ENCODE measurements at regions not wholly inside any gene's neighbourhood (a gene's known extent, or its start where the extent isn't known, plus 50 kb on each side); places are given as distances from the start of the nearest gene placed in this dataset.
"Not testable (repeated sequence)": the region's sequence is repeated elsewhere in the genome, so short reads cannot be mapped to it uniquely, and the experiment has no call there.

GRCh38 chr14:87368751-87369150 lies 624.2 kb downstream of the GALC start:
- H3K4me1 ChIP-seq: no peaks in the 10 kb centered on the region
- DNase-seq: no peak
- no peak overlapping the region for H3K4me3 ChIP-seq (replicated peaks in 1 of 3)
- 69 to 71% methylated on average over 2 of the region's 2 CpGs for WGBS, 2 donors
- TF ChIP-seq POLR2A (IDR thresholded peaks at IDR 0.05): no peak
- TF ChIP-seq, protein P1, sequence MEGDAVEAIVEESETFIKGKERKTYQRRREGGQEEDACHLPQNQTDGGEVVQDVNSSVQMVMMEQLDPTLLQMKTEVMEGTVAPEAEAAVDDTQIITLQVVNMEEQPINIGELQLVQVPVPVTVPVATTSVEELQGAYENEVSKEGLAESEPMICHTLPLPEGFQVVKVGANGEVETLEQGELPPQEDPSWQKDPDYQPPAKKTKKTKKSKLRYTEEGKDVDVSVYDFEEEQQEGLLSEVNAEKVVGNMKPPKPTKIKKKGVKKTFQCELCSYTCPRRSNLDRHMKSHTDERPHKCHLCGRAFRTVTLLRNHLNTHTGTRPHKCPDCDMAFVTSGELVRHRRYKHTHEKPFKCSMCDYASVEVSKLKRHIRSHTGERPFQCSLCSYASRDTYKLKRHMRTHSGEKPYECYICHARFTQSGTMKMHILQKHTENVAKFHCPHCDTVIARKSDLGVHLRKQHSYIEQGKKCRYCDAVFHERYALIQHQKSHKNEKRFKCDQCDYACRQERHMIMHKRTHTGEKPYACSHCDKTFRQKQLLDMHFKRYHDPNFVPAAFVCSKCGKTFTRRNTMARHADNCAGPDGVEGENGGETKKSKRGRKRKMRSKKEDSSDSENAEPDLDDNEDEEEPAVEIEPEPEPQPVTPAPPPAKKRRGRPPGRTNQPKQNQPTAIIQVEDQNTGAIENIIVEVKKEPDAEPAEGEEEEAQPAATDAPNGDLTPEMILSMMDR (IDR thresholded peaks at IDR 0.05): no peak
- H3K27ac ChIP-seq: no peak overlapping the region
- intact Hi-C loops (cut with DNase I): no loop called here
- H3K9me3 ChIP-seq: no peaks in the 10 kb centered on the region
- H3K36me3 ChIP-seq: no peaks in the 10 kb centered on the region
- no peaks in the 10 kb centered on the region for H3K27me3 ChIP-seq

DNA sequence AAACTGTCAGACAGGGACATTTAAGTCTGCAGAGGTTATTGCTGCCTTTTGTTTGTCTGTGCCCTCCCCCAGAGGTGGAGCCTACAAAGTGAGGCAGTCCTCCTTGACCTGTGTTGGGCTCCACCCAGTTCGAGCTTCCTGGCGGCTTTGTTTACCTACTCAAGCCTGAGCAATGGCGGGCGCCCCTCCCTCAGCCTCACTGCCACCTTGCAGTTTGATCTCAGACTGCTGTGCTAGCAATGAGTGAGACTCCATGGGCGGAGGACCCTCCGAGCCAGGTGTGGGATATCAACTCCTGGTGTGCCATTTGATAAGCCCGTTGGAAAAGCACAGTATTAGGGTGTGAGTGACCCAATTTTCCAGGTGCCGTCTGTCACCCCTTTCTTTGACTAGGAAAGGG lies 632.7 kb downstream of the GALC start:
- DNase-seq; intact Hi-C loops (cut with DNase I); H3K4me1 ChIP-seq; H3K9me3 ChIP-seq; H3K27me3 ChIP-seq; H3K27ac ChIP-seq; H3K36me3 ChIP-seq; H3K4me3 ChIP-seq (replicated peaks in 1 of 3): not testable (repeated sequence)
- WGBS, 2 donors: 87 to 95% methylated on average over 6 to 8 of the region's 8 CpGs

DNA sequence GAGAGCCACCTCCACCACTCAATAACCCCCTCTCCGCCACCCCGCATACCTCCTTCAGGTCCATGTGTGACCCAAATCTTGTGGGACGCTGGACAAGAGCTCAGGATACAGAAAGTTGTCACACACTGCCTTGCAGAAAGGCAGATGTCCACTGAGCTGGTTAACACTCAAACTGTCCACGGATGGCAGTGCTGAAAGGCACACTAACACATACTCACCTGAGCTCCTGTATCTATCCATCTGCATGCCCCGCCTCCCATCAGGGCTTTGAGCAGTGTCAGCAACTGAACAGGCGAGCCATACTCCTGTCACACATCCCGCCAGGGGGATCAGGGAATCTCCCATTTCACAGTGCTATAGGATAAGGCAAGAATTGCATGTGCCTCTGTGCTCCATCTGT lies 642.0 kb downstream of the GALC start:
- DNase-seq: no peak
- TF ChIP-seq, protein P1 (IDR thresholded peaks at IDR 0.05): no peak
- WGBS, 2 donors: 71 to 77% methylated on average over 7 of the region's 7 CpGs
- Histone ChIP-seq H3K4me1 (no peaks in the 10 kb centered on the region), H3K27me3 (no peaks in the 10 kb centered on the region), H3K9me3 (no peaks in the 10 kb centered on the region), H3K4me3 (replicated peaks in 1 of 3) (no peak overlapping the region), H3K27ac (no peak overlapping the region), H3K36me3 (no peaks in the 10 kb centered on the region)
- intact Hi-C loops (cut with DNase I): no loop called here

GRCh38 chr14:87349921-87350320 lies 643.1 kb downstream of the GALC start:
- TF ChIP-seq, protein P1 (IDR thresholded peaks at IDR 0.05): no peak
- TF ChIP-seq POLR2A (IDR thresholded peaks at IDR 0.05): no peak
- WGBS, 2 donors: 91 to 96% methylated on average over 3 of the region's 3 CpGs
- no peak for DNase-seq
- H3K4me3 ChIP-seq (replicated peaks in 1 of 3): no peak overlapping the region
- H3K9me3 ChIP-seq: no peaks in the 10 kb centered on the region
- intact Hi-C loops (cut with DNase I): no loop called here
- H3K27me3 ChIP-seq: no peaks in the 10 kb centered on the region
- H3K4me1 ChIP-seq: no peaks in the 10 kb centered on the region
- no peak overlapping the region for H3K27ac ChIP-seq
- H3K36me3 ChIP-seq: no peaks in the 10 kb centered on the region

- no peaks in the 10 kb centered on the region for H3K27me3 ChIP-seq
- intact Hi-C loops (cut with DNase I): no loop called here
- H3K36me3 ChIP-seq: no peaks in the 10 kb centered on the region
- no peak overlapping the region for H3K4me3 ChIP-seq (replicated peaks in 1 of 3)
- H3K27ac ChIP-seq: no peak overlapping the region
- no peak for DNase-seq
- no peaks in the 10 kb centered on the region for H3K4me1 ChIP-seq
- H3K9me3 ChIP-seq: no peaks in the 10 kb centered on the region
- 58 to 74% methylated on average over 3 of the region's 3 CpGs for WGBS, 2 donors
- TF ChIP-seq, protein P1 (IDR thresholded peaks at IDR 0.05): no peak
- no peak for TF ChIP-seq POLR2A (IDR thresholded peaks at IDR 0.05)
These were observed 649.3 kb downstream of the GALC start for GRCh38 chr14:87343652-87344051.

Data from thyroid gland (tissue), 4 donors.